ENCODE measurements at regions not wholly inside any gene's neighbourhood (a gene's known extent, or its start where the extent isn't known, plus 50 kb on each side); places are given as distances from the start of the nearest gene placed in this dataset.

DNA sequence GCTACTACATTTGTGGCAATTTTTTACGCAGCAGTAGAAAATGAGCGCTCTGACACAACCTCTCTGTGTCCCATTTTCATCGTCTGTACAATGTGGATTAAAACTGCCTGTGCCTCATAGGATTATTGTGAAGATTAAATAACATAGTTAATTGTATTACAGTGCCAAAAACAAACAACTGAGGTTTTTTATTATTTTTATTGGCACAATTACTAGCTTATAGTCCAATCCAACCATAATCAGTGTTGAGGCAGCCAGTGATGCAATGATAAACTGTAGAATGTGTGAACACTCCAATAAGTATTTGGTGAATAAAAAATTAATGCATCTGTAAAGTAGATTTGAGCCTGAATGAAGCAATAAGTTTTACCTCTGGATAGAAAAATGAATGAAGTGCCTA lies 588.3 kb downstream of the DNAH5 start:
- Mint-ChIP-seq H3K4me3 (no peak overlapping the region), H3K36me3 (ENCODE audit: insufficient read depth in 1 of 3, low read depth in 3 of 3) (0 out of 7 replicates have a peak, but pooled peaks cover 0 to 2% (median 0%) of the 10 kb centered on the region in 3 experiments), H3K27me3 (ENCODE audit: low read depth) (no peaks in the 10 kb centered on the region), H3K9me3 (no peaks in the 10 kb centered on the region; a peak in 1 of 5 replicates), H3K27ac (no peak overlapping the region), H3K4me1 (no peaks in the 10 kb centered on the region)
- H2AK5ac ChIP-seq (ENCODE audit: insufficient read length, low read length) = no peak overlapping the region
- no peak overlapping the region for H3K27ac ChIP-seq (ENCODE audit: insufficient read length, low read depth, low read length)
- H3K56ac ChIP-seq (ENCODE audit: insufficient read length, low read depth, low read length) = no peak overlapping the region
- DNase-seq = no peak
- H3K27me3 ChIP-seq (ENCODE audit: insufficient read depth, low read length) = no peaks in the 10 kb centered on the region
- no peak overlapping the region for H4K8ac ChIP-seq (replicated peaks; ENCODE audit: insufficient read length, low read depth, low read length)
- H2BK15ac ChIP-seq (ENCODE audit: low read depth, low read length) = no peak overlapping the region
- H2BK12ac ChIP-seq (ENCODE audit: insufficient read length, low read depth, low read length) = no peak overlapping the region
- H4K91ac ChIP-seq (ENCODE audit: insufficient read length, low read depth, low read length) = no peak overlapping the region
- no peak for TF ChIP-seq CTCF (conservative IDR thresholded peaks at IDR 0.05)
- H4K5ac ChIP-seq (ENCODE audit: insufficient read length, low read depth, low read length) = no peak overlapping the region
- H3K79me2 ChIP-seq (ENCODE audit: insufficient read depth, low read length) = no peaks in the 10 kb centered on the region
- H3K9ac ChIP-seq (ENCODE audit: extremely low read depth, insufficient read length, low read length) = no peak overlapping the region
- H3K4ac ChIP-seq (ENCODE audit: low read depth, low read length) = no peak overlapping the region
- no peaks in the 10 kb centered on the region for H3K9me3 ChIP-seq (ENCODE audit: control insufficient read depth, low read depth, low read length)
- H2BK5ac ChIP-seq (ENCODE audit: insufficient read length, low read length) = no peak overlapping the region
- no peak overlapping the region for H3K14ac ChIP-seq (ENCODE audit: insufficient read depth, low read length)
- H3K4me2 ChIP-seq (ENCODE audit: insufficient read depth, insufficient read length, low read length) = no peak overlapping the region
- no peak overlapping the region for H2AFZ ChIP-seq (ENCODE audit: low read length)
- H4K20me1 ChIP-seq (ENCODE audit: control insufficient read depth, insufficient read depth, insufficient read length) = no peaks in the 10 kb centered on the region
- H2BK120ac ChIP-seq (ENCODE audit: low read depth, low read length, poor library complexity, severe bottlenecking) = no peak overlapping the region
- no peak overlapping the region for H3K18ac ChIP-seq (ENCODE audit: insufficient read length, low read depth, low read length)
- H3K23me2 ChIP-seq (ENCODE audit: insufficient read length, low read depth, low read length, poor library complexity, severe bottlenecking) = no peaks in the 10 kb centered on the region
- no peak overlapping the region for H2BK20ac ChIP-seq (ENCODE audit: low read depth, low read length, poor library complexity, severe bottlenecking)
- H3K23ac ChIP-seq (ENCODE audit: insufficient read length, low read depth, low read length) = no peak overlapping the region
- no peak overlapping the region for H3T11ph ChIP-seq (ENCODE audit: low read length)
- H3K79me1 ChIP-seq (ENCODE audit: insufficient read depth, low read depth, low read length, poor library complexity, severe bottlenecking) = no peaks in the 10 kb centered on the region
- H3K4me1 ChIP-seq (ENCODE audit: insufficient read depth, low read length) = no peaks in the 10 kb centered on the region
- no CpG with 5 or more reads among the region's 3 CpGs for WGBS (ENCODE audit: extremely low coverage, insufficient read length, low lambda C conversion rate)
